ENCODE measurements at regions not wholly inside any gene's neighbourhood (a gene's known extent, or its start where the extent isn't known, plus 50 kb on each side); places are given as distances from the start of the nearest gene placed in this dataset.

GRCh38 chr9:118882684-118883083 lies 486.6 kb downstream of the BRINP1 start (continued):
- TF ChIP-seq ATF2 (tag by site-specific recombination; IDR thresholded peaks at IDR 0.05; ENCODE audit: low read depth) (no peak), ZNF221 (tag by site-specific recombination; IDR thresholded peaks at IDR 0.05; ENCODE audit: borderline replicate concordance) (no peak)

- Histone ChIP-seq H3K36me3 (ENCODE audit: control insufficient read depth in 2 of 2, insufficient read depth in 1 of 2, low read length in 2 of 2) (no peaks in the 10 kb centered on the region), H3K27ac (ENCODE audit: extremely low read depth, low read depth, low read length) (no peak overlapping the region), H3K9me3 (ENCODE audit: control insufficient read depth, insufficient read depth, low read depth, low read length) (no peaks in the 10 kb centered on the region), H3K4me1 (ENCODE audit: control insufficient read depth, insufficient read depth, low read length) (no peaks in the 10 kb centered on the region), H3K4me3 (ENCODE audit: low read depth, low read length) (no peak overlapping the region)
- TF ChIP-seq ZBTB20 (tag by site-specific recombination; IDR thresholded peaks at IDR 0.05) (no peak), ZSCAN16 (tag by site-specific recombination; IDR thresholded peaks at IDR 0.05) (no peak), ZNF133 (tag by site-specific recombination; IDR thresholded peaks at IDR 0.05) (no peak), ZNF184 (tag by site-specific recombination; IDR thresholded peaks at IDR 0.05) (no peak), ZNF830 (tag by site-specific recombination; IDR thresholded peaks at IDR 0.05; ENCODE audit: low read depth) (no peak), PRDM4 (tag by site-specific recombination; IDR thresholded peaks at IDR 0.05) (no peak), ZNF777 (tag by site-specific recombination; IDR thresholded peaks at IDR 0.05; ENCODE audit: borderline replicate concordance) (no peak), KLF17 (tag by site-specific recombination; IDR thresholded peaks at IDR 0.05) (no peak), PRDM2 (tag by site-specific recombination; IDR thresholded peaks at IDR 0.05; ENCODE audit: borderline replicate concordance) (no peak), ZBTB21 (tag by site-specific recombination; IDR thresholded peaks at IDR 0.05) (no peak), ZBTB1 (tag by site-specific recombination; IDR thresholded peaks at IDR 0.05) (no peak), ZNF354C (tag by site-specific recombination; IDR thresholded peaks at IDR 0.05; ENCODE audit: borderline replicate concordance, low read depth) (no peak), ZFHX2 (tag by site-specific recombination; conservative IDR thresholded peaks at IDR 0.05) (no peak), ZNF335 (tag by site-specific recombination; conservative IDR thresholded peaks at IDR 0.05) (no peak), WT1 (tag by site-specific recombination; IDR thresholded peaks at IDR 0.05) (no peak), ZNF311 (tag by site-specific recombination; IDR thresholded peaks at IDR 0.05; ENCODE audit: borderline replicate concordance) (no peak), ZNF266 (tag by site-specific recombination; IDR thresholded peaks at IDR 0.05; ENCODE audit: low read depth) (no peak), ZNF350 (tag by site-specific recombination; IDR thresholded peaks at IDR 0.05) (no peak), ZNF555 (tag by site-specific recombination; conservative IDR thresholded peaks at IDR 0.05) (no peak)
- POLR2A ChIA-PET = no interaction called here
- CTCF ChIA-PET = no interaction called here
These were observed 485.8 kb downstream of the BRINP1 start for GRCh38 chr9:118883411-118883810.

Measured in HEK293 (cell line).